NCI-H1092 treated with DMSO at 0.1 percent for 48 hours (cell line): ENCODE measurements at regions not wholly inside any gene's neighbourhood (a gene's known extent, or its start where the extent isn't known, plus 50 kb on each side); places are given as distances from the start of the nearest gene placed in this dataset.

Source experiments
- DNase-seq: peaks from one replicate; lab custom pipeline; 2025; lab: John Stamatoyannopoulos, UW

DNA sequence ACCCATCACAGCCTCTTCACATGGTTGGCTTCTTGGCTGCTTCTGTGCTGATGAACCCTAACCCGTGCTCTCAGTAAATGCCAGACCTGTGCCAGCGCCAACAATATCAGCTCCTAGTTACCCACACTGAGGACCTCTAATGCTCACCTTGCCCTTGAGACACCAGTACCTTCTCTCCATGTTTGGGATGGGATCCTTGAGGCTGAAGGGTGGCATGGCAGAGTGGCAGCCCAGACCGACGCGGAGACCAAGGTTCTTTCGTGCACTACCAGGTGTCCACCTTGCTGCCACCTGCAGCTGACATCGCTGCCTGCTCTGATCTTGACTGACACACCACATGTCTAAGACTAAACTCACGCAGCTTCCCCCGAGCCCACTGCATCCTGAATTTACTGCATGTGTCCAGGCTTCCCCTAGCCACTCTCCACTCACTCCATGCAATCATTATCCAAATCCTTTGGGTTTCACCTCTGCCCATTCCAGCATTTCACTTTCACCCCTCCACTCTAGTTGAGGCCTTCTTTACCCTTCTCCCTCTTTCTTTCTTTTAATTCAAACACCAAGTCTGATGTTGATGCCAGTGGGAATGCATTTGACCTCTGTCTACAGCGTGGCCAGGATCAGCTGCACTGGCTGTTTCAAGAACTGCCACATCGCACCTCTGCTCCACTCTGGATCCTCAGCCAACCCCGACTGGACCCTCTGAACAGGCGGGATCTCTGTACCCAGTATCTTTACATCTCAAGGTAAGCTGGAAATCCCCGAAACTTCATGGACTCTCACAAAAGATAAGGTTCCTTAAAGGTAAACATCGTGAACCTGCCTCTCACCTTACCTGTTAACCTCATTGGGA, 294.9 kb downstream of the GLRX3 start:
- DNase-seq, result no peak

DNA sequence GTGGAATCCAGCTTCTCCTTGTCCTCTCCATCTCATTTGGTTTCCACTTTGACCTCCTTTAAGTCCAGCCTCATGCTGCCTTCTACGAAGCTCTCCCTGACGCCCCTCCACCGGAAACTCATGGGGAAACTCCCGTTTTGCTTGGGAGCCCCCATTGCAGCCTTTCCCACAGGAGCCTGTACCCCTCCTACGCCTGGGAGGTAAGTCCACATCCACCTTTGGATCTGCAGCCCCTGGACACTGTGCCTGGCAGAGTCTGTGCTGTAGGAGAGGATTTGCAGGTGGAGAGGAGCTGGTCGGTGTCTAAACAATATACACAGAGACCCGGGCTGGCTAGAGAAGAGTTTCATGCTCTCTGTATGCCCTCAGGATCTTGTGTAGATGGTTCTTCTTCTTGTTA, 296.1 kb downstream of the GLRX3 start:
- DNase-seq, result no peak

DNA sequence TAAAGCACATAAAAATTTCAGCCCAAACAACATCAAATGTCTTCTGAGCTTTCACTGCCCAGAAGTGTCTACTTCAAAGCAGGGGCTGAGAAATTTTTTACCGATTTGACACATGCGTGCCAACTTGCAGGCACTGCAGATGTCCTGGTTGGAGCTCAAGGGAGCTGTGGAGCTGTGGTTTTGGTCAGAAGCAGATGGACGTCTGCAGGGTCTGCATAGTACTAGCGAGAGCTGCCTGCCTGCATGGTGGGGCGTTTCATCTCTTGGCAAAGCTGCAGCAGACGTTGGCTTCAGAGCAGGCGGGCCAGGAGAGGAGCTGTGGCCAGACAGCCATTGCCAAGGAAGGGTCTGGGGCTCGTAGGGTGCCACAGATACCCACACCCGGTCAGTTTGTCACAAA, 296.7 kb downstream of the GLRX3 start:
- no peak for DNase-seq

DNA sequence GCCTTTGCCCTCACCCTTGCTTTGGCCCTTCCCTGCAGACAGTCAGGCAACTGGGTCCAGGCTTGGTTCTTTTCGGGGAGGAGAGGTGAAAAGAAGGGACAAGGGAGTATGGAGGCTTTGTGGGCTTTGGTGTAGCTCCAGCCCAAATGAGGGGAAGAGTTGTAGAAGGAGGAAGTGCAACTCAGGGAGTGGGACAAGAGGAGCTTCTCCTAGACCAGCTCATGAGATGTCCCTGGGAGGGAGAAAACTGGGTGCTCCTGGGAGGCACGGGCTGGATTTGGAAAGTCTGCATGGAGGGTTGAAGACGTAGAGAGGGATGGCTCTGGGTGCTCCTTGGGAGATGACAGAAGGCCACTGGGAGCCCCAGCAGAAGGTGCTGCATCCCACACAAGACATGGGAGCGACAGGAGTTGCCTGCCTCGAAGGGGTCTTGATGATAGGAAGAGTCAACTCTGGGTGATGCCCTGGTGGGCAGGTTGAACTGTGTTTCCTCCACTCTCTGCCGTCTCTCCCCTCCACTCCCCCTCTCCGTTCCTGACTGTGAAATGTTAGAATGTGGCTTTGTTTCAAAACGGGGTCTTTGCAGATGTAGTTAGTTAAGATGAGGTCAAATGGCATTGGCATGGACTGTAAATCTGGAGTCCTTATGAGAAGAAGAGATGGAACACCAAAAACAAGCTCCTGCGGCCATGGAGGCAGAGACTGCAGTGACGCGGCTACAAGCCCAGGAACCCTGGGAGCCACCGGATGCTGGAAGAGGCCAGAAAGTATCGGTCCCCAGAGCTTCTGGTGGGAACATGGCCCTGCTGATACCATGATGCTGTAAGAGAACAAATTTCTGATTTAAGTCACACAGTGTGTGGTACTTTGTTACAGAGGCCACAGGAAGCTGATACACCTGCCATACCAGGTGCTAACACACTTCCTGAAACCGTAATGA, 298.5 kb downstream of the GLRX3 start:
- DNase-seq, result no peak

DNA sequence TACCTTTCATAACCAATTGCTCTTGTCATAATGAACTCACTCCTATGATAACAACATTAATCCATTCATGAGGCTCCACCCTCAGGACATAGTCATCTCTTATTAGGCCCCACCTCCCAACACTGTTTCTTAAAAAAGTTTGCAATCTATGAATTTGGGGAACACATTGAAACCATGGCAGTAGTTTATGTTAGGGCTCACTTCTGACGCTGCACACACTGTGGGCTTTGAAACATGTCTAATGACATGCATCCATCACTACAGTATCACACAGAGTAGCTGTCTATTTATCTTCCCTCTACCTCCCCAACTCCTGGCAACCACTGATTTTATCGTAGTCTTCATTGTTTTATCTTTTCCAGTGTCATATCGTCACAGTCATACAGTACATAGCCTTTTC, 299.8 kb downstream of the GLRX3 start:
- DNase-seq, result no peak

DNA sequence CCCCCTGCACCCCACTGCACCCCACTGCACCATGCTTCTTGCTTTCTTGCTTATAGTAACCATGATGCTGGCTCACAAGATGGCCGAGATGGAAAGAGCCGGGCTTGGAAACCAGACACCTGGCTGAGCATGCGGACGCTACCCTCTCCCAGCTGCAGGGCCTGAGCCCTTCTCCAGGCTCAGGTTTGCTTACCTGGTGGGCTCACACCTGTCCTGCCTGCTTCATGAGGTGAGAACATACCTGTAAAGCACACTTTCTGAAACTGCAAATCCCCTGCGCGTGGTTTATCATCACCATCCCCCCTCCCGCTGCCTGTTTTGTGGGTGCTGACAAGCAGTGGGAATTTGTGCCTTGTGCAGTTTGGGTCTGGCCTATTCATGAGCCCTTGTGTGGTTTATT, 302.7 kb downstream of the GLRX3 start:
- DNase-seq, result no peak

DNA sequence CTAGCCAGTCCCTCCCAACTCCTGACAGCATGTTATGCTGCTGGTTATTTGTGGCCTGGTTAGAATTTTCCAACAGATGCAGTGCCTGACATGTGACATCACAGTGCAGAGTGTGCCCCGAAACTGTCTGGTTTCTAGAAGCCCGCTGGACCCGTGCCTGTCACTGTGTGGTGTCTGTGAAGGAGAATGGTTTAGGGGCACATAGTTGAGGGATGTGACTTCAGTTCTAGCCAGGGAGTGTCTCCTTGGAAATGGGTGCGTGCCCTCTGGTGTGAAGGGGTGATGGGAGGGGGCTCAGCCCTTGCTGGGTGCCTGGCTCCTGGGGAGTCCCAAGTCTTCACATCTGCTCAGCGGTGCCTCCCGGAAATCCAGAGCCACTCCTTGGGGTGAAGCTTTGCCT, 303.6 kb downstream of the GLRX3 start:
- DNase-seq, result no peak

DNA sequence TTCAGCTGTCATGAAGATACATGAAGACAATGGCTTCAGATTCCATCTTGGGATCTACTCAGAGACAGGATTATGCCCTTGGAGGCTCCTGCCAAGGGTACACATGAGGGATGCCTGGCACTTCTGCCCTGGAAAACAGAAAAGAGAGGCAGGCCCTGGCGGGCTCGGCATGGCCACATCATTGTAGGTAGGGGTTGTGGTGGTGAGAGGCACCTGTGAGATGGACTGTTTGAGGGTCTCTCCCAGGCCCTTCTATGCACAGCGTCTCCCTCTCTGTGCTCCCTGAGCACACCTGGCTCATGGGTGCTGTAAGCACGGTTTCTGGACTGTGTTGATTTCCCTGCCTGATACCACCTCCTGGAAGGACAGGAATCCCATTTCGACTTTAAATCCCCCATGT, 304.3 kb downstream of the GLRX3 start:
- no peak for DNase-seq

DNA sequence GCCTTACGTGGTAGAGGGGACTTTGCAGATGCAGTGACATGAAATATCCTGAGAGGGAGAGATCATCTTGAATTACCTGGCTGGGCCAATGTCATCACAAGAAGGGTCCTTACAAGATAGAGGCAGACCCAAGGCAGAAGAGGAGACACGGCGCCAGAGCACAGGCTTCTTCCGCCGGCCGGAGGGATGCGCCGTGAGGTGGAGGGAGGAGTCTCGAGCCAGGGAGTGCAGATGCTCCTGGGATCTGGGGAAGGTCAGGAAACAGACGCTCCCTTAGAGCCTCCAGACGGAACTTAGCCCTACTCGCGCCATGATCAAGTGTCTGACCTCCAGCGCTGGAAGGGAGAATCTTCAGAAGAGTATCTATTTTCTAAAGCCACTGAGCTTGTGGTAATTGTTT, 304.8 kb downstream of the GLRX3 start:
- no peak for DNase-seq

DNA sequence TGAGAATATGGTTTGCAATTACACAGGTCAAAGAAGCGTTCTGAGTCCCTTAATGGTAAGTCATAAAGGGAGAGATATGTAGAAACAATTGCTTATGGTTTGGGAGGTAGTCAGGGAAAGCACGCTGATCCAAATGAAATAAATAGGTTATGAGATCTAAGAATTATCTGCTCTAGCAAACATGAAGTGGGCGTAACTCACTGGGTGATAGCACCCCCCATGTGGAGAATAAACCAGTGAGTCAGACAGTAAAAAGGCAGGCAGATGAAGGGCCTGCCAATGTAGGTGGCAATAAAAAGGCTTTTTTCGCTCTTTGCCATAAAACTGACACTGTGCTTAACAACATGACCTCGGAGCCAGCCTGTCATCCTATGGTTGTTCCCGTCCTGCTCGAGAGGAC, 306.9 kb downstream of the GLRX3 start:
- DNase-seq, result no peak

DNA sequence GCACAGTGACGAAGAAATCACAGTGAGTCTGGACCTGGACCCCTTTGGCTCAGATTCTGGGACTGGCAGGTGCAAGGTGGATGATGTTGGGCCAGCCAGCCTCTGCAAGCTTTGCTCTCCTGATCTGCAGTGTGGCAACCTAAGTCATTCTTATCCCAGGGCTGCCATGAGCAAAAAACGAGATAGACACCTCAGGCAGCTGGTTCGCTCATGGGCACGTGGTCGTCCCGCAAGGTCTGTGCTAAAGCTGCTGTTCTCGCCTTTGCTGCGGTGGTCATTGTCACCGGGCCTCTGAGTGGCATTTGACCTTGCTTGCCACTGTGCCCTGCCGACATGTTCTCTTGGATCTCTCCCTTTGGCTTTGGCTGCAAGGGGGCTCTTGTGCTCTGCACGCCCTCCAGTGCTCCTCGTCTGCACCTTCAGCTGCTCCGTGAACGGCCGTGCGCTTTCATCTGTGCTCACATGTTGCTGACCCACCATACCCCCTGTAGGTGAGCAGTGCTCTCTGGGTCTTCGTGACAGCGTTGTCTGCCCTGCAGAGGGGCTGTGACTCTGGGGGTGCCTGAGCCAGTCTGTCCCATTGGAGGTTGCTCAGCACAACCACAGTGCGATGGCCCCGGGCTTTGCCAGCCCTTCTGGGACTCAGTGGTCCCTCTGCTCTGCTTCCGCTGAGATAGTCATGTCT, 317.0 kb downstream of the GLRX3 start:
- DNase-seq, result no peak

DNA sequence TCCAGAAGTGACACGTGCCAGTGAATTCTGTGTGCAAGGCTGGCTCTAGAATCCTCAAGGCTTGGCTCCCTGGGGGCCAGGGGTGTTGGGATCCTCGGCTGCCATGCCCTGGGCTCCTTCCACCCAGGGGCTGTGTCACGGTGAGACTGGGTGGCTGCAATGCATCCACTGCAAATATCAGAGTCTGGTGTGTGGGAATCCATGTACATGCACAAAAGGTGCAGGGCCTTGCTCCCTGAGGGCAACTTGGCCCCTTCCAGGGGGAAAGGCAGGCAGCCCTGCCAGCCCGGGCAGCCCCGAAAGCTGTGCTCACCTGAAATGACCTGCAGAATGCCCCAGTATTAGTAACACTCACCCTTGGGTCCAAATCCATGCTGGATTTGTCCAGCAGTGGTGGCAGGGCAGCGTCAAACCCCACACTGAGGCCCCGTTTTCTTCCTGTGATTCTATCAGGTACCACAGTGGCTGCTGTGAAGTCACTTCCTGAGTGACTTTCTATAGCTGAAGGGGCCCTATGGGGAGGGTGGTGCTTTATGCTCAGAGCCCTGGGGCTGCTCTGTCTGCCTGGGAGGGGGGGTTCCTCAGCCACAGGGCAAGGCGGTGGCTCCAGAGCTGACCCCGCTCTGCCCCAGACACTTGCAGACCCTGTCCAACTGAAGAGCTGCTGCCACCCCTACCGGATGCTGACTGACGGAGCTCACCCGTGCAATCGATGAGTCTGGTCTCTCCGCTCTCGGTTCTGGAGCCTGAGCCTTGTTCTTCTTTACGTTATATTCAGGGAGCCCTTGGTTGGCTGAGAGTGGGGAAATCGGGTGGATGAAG, 317.7 kb downstream of the GLRX3 start:
- DNase-seq, result no peak

DNA sequence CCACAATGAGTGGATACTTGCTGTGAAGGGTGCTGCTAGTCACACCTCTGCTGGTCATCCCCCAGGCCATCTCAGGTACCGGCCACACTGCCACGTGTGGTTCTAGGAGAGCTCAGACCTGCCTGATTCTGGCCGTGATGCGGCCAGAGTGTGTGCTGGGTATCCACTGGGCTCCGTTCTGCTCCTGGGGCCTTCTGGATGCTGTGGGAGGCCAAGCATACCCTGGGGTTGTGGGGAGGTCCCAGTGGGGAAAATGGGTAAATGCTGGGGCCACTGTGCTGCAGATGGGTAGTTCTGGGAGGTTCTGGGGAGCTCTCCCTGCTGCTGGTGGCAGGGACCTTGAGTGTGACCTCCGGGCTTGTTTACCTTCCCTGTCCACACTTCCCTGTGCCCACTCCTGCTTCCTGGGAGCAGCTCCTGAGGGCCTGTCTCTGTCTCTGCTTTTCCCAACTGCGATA, 318.4 kb downstream of the GLRX3 start:
- DNase-seq, result no peak

DNA sequence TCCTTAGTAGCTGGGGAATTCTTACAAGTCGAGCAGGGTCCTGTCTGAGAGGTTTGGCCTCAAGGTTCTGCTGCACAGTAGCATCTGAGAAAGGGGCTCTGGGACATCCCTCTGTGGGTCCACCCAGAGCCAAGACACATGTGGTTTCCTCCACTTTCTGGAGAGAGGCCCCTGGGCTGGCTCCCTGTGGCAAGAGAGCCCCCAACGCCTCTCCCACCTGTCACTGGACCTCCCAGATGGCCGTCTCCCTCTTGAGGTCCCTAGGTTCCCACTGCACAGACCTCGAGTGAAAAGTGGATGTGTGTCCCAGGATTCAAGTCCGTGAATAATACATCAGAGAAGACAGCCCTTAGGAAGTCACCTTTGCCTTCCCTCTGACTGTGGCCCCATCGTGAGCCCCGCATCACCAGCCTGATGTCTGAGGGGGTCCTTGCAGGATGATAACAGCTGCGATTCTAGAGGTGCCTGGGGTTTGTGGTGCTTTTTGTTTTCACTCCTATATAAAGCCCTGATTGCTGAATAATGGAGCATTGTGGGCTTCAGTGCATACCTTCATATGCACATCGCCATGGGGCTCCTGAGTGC, 319.0 kb downstream of the GLRX3 start:
- no peak for DNase-seq

DNA sequence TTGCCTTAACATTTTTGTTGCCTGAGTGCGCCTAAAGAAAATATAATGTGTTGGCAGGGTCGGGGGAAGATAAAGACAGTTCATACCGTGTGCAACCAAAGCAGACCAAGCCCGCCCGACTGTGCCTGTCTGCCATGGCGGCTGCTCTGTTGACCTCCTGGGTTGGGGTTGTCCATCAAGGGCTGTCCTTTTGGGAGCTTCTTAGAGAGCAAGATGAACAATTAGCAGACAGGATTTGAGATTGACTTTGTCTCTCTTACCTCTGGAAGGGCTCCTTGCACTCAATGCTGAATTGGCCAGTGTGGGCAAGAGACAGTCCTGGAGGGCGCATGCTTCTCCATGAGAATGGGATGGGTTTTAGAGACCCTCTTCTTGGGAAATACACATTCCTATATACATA, 319.6 kb downstream of the GLRX3 start:
- no peak for DNase-seq

DNA sequence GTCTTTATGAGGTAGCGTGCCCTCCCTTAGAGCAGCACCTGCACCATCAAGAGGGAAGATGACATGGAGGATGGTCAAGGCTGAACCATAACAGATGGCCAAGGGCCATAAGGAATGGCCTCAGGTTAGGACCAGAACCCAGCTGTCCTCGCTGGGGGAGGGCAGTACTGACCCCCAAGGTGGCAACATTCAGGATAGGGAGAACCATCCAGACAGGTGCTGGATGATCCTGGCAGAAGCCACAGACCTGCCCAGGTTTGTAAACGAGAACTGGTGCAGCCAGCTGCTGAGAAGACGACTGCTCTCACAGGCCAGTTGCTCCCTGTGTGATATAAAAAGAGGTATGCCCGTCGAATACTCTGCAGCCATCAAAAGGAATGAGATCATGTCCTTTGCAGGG, 320.4 kb downstream of the GLRX3 start:
- no peak for DNase-seq

DNA sequence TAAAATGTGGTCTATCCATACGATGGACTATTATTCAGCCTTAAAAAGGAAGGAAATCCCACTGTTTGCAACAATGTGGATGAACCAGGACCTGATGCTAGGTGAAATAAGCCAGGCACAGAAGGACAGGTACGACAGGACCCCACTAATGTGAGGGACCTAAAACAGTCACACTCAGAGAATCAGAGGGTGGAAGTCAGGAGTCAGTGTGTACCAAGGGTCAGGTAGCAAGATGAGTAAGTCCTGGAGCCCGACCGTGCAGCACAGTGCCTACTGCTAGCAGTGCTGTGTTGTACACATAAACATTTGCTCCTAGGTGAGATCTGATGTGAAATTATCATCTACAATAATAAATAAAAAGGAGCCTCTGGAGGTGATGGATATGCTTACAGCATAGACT, 322.3 kb downstream of the GLRX3 start:
- no peak for DNase-seq

DNA sequence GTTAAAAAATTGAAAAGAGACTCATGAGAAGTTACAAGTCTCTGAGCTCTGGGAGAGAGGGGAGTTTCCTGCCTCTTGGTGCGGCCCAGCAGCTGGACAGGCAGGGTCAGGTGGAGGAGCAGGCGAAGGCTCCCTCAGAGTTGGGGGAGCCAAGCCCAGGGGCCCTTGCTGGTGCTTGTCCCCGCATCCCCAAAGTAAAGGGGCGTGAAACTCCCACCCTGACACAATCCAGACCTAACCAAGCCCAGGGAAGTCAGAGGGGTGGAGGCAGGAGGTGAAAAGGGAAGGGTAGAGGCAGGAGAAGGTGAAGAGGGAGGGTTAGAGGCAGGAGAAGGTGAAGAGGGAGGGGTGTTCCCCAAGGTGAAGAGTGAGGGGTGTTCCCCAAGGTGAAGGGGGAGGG, 322.8 kb downstream of the GLRX3 start:
- no peak for DNase-seq

DNA sequence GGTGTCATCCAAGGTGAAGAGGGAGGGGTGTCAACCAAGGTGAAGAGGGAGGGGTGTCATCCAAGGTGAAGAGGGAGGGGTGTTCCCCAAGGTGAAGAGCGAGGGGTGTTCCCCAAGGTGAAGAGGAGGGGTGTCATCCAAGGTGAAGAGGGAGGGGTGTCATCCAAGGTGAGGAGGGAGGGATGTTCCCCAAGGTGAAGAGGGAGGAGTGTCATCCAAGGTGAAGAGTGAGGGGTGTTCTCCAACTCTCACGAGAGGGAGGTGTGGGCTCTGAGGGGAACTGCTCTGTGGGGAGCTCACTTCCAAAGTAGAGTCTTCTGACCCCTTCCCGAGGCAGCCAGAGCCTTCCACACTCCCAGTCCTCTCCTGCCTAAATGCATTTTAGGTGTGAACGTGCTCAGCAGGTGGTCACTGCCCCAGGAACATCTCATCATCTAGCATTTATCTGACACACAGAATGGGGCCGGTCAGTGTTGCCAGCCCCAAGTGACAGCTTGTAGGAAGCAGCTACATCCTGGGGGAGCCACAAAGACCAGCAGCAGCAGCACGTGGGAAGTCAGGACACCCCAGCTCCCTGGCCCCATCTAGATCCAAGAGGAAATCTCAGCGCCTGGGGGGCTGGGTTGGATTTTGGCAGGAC, 323.8 kb downstream of the GLRX3 start:
- DNase-seq, result no peak

DNA sequence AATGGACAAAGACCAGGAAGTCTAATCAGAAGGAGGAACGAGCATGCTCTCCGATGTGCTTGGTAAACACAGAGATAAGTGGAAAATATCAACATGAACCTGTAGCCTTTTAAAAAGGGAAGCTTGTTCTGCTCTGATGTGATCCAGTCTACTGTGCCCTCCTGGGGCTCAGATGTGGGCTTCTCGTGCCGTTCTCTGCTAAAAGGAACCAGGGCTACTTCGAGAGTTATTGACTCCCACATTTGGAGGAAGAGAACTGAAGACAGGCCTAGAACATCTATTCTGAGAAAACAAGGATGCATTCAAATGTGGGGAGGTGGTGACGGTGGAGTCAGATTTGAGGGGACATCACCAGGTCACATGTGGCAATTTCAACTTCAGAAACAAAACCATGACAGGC, 325.4 kb downstream of the GLRX3 start:
- no peak for DNase-seq
